SK-N-SH treated with all-trans-retinoic acid at 6 μM for 48 hours (cell line): ENCODE measurements at regions not wholly inside any gene's neighbourhood (a gene's known extent, or its start where the extent isn't known, plus 50 kb on each side); places are given as distances from the start of the nearest gene placed in this dataset.

ENCODE experiments used
- ARNTL ChIP-seq: fragments of 450-650 bp; formaldehyde crosslinking; IDR thresholded peaks from 2 replicates; pipeline ENCODE4 v1.5.0; 2020; ENCODE audit warnings: low read depth, mild to moderate bottlenecking, moderate library complexity, borderline replicate concordance
- BACH2 ChIP-seq: fragments of 250-450 bp; sonication (Bioruptor Pico); IDR thresholded peaks from 2 replicates; pipeline ENCODE4 v1.9.0; 2021; ENCODE audit warnings: mild to moderate bottlenecking, borderline replicate concordance
- CREB5 ChIP-seq: fragments of 250-450 bp; sonication (Bioruptor Pico); IDR thresholded peaks from 2 replicates; pipeline ENCODE4 v1.5.1; 2020; ENCODE audit warnings: low read depth, mild to moderate bottlenecking, moderate library complexity
- CSDC2 ChIP-seq: fragments of 250-450 bp; sonication (Bioruptor Pico); IDR thresholded peaks from 2 replicates; pipeline ENCODE4 v1.5.0; 2020; ENCODE audit warnings: mild to moderate bottlenecking, moderate library complexity
- PATZ1 ChIP-seq: fragments of 250-450 bp; sonication (Bioruptor Pico); IDR thresholded peaks from 2 replicates; pipeline ENCODE4 v1.8.0; 2020; ENCODE audit warnings: mild to moderate bottlenecking, moderate library complexity, borderline replicate concordance
- TOX ChIP-seq: fragments of 250-450 bp; sonication (Bioruptor Pico); IDR thresholded peaks from 2 replicates; pipeline ENCODE4 v1.8.0; 2021; ENCODE audit warnings: mild to moderate bottlenecking, moderate library complexity, borderline replicate concordance
- TF ChIP-seq, protein P1 (sequence below): fragments of 250-450 bp; sonication (Bioruptor Pico); IDR thresholded peaks from 2 replicates; pipeline ENCODE4 v1.5.0; 2020; ENCODE audit warnings: mild to moderate bottlenecking, moderate library complexity

GRCh38 chr9:12368569-12368968 is 324.6 kb upstream of the TYRP1 start:
- TF ChIP-seq ARNTL (CRISPR knock-in tag): no peak
- TF ChIP-seq TOX (CRISPR knock-in tag): no peak
- TF ChIP-seq BACH2 (CRISPR knock-in tag): no peak
- TF ChIP-seq, protein P1, sequence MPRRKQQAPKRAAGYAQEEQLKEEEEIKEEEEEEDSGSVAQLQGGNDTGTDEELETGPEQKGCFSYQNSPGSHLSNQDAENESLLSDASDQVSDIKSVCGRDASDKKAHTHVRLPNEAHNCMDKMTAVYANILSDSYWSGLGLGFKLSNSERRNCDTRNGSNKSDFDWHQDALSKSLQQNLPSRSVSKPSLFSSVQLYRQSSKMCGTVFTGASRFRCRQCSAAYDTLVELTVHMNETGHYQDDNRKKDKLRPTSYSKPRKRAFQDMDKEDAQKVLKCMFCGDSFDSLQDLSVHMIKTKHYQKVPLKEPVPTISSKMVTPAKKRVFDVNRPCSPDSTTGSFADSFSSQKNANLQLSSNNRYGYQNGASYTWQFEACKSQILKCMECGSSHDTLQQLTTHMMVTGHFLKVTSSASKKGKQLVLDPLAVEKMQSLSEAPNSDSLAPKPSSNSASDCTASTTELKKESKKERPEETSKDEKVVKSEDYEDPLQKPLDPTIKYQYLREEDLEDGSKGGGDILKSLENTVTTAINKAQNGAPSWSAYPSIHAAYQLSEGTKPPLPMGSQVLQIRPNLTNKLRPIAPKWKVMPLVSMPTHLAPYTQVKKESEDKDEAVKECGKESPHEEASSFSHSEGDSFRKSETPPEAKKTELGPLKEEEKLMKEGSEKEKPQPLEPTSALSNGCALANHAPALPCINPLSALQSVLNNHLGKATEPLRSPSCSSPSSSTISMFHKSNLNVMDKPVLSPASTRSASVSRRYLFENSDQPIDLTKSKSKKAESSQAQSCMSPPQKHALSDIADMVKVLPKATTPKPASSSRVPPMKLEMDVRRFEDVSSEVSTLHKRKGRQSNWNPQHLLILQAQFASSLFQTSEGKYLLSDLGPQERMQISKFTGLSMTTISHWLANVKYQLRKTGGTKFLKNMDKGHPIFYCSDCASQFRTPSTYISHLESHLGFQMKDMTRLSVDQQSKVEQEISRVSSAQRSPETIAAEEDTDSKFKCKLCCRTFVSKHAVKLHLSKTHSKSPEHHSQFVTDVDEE (CRISPR knock-in tag): no peak
- no peak for TF ChIP-seq CSDC2 (CRISPR knock-in tag)
- no peak for TF ChIP-seq CREB5 (CRISPR knock-in tag)
- TF ChIP-seq PATZ1 (CRISPR knock-in tag): no peak
